OCI-LY3 (cell line): ENCODE measurements at regions not wholly inside any gene's neighbourhood (a gene's known extent, or its start where the extent isn't known, plus 50 kb on each side); places are given as distances from the start of the nearest gene placed in this dataset.
"Not testable (repeated sequence)": the region's sequence is repeated elsewhere in the genome, so short reads cannot be mapped to it uniquely, and the experiment has no call there.

Experiments used
- H2AFZ ChIP-seq: fragments of 200-600, 300-600 bp; shearing (Covaris generic); 2 replicates; pipeline ENCODE4 v1.6.0; 2014; ENCODE audit warnings: antibody characterized with exemption, low read depth, low read length
- H3K27ac ChIP-seq: fragments of 200-600, 300-600 bp; sonication (generic); 2 replicates; pipeline ENCODE4 v1.5.1; 2014; ENCODE audit warnings: mild to moderate bottlenecking, low read length, moderate library complexity, mixed read lengths
- H3K27me3 ChIP-seq: fragments of 200-600, 300-600 bp; sonication (generic); 2 replicates; pipeline ENCODE4 v1.6.1; 2014; ENCODE audit warnings: low read depth, low read length, mixed read lengths
- H3K36me3 ChIP-seq: fragments of 200-600, 300-600 bp; sonication (generic); replicated peaks from 2 replicates; pipeline ENCODE3; 2014; ENCODE audit warnings: low read depth, low read length, mixed read lengths
- H3K4me1 ChIP-seq: fragments of 300-600, 200-600 bp; sonication (generic); 2 replicates; pipeline ENCODE4 v1.6.1; 2014; ENCODE audit warnings: low read length, mixed read lengths
- H3K4me2 ChIP-seq: fragments of 200-600, 300-600 bp; sonication (generic); 2 replicates; pipeline ENCODE4 v1.6.1; 2014; ENCODE audit warnings: low read length, mixed read lengths
- H3K4me3 ChIP-seq: fragments of 300-600, 200-600 bp; sonication (generic); 2 replicates; pipeline ENCODE4 v1.5.1; 2014; ENCODE audit warnings: antibody characterized with exemption, mild to moderate bottlenecking, low read length, moderate library complexity
- H3K79me2 ChIP-seq: fragments of 300-600, 200-600 bp; shearing (Covaris generic); 2 replicates; pipeline ENCODE4 v1.6.1; 2014; ENCODE audit warnings: mild to moderate bottlenecking, low read length, mixed read lengths
- H3K9ac ChIP-seq: fragments of 300-600, 200-600 bp; shearing (Covaris generic); 2 replicates; pipeline ENCODE4 v1.6.0; 2014; ENCODE audit warnings: mild to moderate bottlenecking, low read length, moderate library complexity
- H3K9me3 ChIP-seq: fragments of 200-600, 300-600 bp; shearing (Covaris generic); 2 replicates; pipeline ENCODE4 v1.6.1; 2014; ENCODE audit warnings: low read length, mixed read lengths; ENCODE audit not compliant: insufficient read depth
- H4K20me1 ChIP-seq: fragments of 200-600, 300-600 bp; sonication (generic); 2 replicates; pipeline ENCODE4 v1.6.1; 2016; ENCODE audit warnings: low read length, mixed read lengths; ENCODE audit not compliant: insufficient read depth
- EZH2phosphoT487 ChIP-seq: fragments of 200-600 bp; shearing (Covaris generic); IDR thresholded peaks from 2 replicates; pipeline ENCODE4 v1.6.1; 2018; ENCODE audit warnings: antibody characterized with exemption, mixed run types, low read depth
- TF ChIP-seq, protein P1 (sequence below): fragments of 200-600, 300-600 bp; sonication (generic); IDR thresholded peaks from 2 replicates; pipeline ENCODE4 v1.5.1; 2014; ENCODE audit warnings: antibody characterized with exemption, low read length, low read depth

- not testable (repeated sequence) for H3K4me2 ChIP-seq, H3K27ac ChIP-seq
Observed at GRCh38 chr14:106234525-106235254, 708.3 kb downstream of the TMEM121 start.

DNA sequence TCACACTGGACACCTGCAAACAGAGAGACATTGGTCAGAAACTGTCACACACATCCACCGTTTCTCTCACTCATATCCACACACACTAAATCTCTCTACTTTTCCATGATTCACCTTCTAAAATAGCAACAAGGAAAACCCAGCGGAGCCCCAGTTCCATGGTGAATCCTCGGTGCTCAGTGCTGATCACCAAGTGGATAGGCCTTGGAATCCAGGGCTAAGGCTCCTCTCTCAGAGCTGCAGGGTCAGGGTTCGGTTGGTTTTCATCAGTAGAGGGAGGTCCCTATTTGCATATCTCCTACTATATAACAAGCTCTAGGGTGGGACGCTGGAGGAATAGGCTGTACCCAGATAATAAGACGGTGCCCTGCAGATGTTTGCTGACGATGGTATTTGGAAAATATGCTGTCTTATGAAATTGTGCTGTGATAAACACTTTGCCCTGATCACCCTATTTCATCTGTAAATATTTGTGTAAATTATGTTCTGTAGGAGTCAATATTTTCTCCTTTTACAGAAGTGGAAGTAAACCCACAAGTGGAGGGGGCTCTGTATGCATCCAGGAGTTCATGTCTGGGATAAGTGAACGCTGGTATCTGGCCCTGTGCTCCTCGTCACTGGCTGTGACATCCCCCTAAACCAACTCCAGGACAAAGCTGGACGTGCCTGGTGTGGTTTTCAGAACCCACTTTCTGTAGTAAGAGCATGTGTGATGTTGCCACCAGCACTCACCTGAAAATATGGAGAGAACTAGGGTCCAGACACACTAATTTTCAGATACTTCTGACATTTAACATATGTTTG, 709.2 kb downstream of the TMEM121 start:
- Histone ChIP-seq H3K4me1 (no peaks in the 10 kb centered on the region), H2AFZ (no peak overlapping the region), H3K27me3 (peaks cover 10% of the 10 kb centered on the region; the same call in 1 of the 2 replicates), H4K20me1 (no peaks in the 10 kb centered on the region), H3K27ac (no peak overlapping the region), H3K9me3 (no peaks in the 10 kb centered on the region), H3K4me2 (no peak overlapping the region), H3K4me3 (no peak overlapping the region), H3K79me2 (no peaks in the 10 kb centered on the region), H3K36me3 (no peaks in the 10 kb centered on the region), H3K9ac (no peak overlapping the region)
- TF ChIP-seq EZH2phosphoT487 = no peak
- TF ChIP-seq, protein P1, sequence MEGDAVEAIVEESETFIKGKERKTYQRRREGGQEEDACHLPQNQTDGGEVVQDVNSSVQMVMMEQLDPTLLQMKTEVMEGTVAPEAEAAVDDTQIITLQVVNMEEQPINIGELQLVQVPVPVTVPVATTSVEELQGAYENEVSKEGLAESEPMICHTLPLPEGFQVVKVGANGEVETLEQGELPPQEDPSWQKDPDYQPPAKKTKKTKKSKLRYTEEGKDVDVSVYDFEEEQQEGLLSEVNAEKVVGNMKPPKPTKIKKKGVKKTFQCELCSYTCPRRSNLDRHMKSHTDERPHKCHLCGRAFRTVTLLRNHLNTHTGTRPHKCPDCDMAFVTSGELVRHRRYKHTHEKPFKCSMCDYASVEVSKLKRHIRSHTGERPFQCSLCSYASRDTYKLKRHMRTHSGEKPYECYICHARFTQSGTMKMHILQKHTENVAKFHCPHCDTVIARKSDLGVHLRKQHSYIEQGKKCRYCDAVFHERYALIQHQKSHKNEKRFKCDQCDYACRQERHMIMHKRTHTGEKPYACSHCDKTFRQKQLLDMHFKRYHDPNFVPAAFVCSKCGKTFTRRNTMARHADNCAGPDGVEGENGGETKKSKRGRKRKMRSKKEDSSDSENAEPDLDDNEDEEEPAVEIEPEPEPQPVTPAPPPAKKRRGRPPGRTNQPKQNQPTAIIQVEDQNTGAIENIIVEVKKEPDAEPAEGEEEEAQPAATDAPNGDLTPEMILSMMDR = no peak

More at GRCh38 chr14:106234525-106235254, 708.3 kb downstream of the TMEM121 start:
- not testable (repeated sequence) for H3K4me1 ChIP-seq, H3K4me3 ChIP-seq, H3K27me3 ChIP-seq, H4K20me1 ChIP-seq, H2AFZ ChIP-seq, H3K9ac ChIP-seq, H3K36me3 ChIP-seq, H3K79me2 ChIP-seq, H3K9me3 ChIP-seq
- TF ChIP-seq, protein P1 = peak; percentile 32

DNA sequence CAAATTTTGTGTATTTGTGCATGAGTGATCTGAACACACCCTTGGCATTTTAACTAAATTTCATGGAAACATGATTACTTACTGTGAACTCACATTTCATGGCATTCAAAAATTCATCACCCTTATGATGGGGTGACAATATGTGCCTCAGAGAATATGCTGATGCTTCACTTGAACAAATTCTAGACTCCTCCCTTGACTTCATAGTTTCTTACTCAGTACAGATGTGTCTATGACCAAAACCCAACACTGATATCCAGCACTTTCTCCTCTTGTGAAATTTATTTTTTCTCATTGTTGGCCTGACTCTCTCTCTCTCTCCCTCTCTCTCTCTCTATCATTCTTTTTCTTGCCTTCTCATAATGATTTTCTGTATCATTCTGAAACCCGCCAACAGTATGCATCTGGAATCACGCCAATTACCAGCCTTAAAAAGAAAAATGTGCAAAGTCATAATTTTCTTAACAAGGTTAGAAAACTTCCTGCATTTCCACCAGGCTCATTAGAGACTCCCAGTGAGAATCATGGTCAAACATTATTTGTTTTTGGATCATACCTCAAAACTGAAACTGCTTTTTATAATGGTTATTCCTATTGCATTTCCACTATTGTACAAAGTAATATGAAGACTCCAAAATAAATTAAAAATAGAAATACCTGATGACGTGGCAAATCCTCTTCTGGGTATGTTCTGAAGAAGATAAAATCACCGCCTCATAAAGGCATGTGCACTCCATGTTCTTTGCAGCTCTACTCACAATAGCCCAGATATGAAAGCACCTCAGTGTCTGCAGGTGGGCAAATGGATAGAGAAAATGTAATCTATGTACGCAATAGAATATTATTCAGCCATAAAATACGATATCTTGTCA, 722.2 kb downstream of the TMEM121 start:
- Histone ChIP-seq H3K4me1 (no peaks in the 10 kb centered on the region), H3K9ac (no peak overlapping the region), H3K9me3 (no peaks in the 10 kb centered on the region), H4K20me1 (no peaks in the 10 kb centered on the region), H3K27ac (no peak overlapping the region), H3K27me3 (0 out of 2 replicates have a peak, but pooled peaks cover 6% of the 10 kb centered on the region), H3K4me2 (no peak overlapping the region), H3K4me3 (no peak overlapping the region), H3K36me3 (no peaks in the 10 kb centered on the region), H3K79me2 (no peaks in the 10 kb centered on the region), H2AFZ (no peak overlapping the region)
- TF ChIP-seq, protein P1 = no peak
- no peak for TF ChIP-seq EZH2phosphoT487

GRCh38 chr14:106253995-106254394, 727.6 kb downstream of the TMEM121 start:
- H3K9ac ChIP-seq, H3K27me3 ChIP-seq, H3K27ac ChIP-seq: not testable (repeated sequence)

More at GRCh38 chr14:106253995-106254394, 727.6 kb downstream of the TMEM121 start:
- H3K4me2 ChIP-seq, H3K4me1 ChIP-seq, H3K9me3 ChIP-seq, H2AFZ ChIP-seq, H3K36me3 ChIP-seq, H4K20me1 ChIP-seq, H3K79me2 ChIP-seq, H3K4me3 ChIP-seq: not testable (repeated sequence)
